ENCODE measurements at regions not wholly inside any gene's neighbourhood (a gene's known extent, or its start where the extent isn't known, plus 50 kb on each side); places are given as distances from the start of the nearest gene placed in this dataset.

- no peaks in the 10 kb centered on the region for H3K27me3 ChIP-seq (ENCODE audit: control insufficient read depth in 2 of 2, insufficient read depth in 2 of 2, low read length in 2 of 2)
- no peaks in the 10 kb centered on the region for H3K9me3 ChIP-seq (replicated peaks; ENCODE audit: control insufficient read depth, insufficient read depth, low read depth, low read length)
- 2% methylated on average over 3 of the region's 3 CpGs for WGBS (ENCODE audit: insufficient coverage, low coverage, missing lambda C conversion rate)
- no peaks in the 10 kb centered on the region for H3K36me3 ChIP-seq (ENCODE audit: control insufficient read depth, insufficient read depth, low read length)
- no peak for DNase-seq (ENCODE audit: extremely low read depth in 1 of 4, low spot score in 3 of 4)
- no peaks in the 10 kb centered on the region for H3K79me2 ChIP-seq (ENCODE audit: control insufficient read depth, insufficient read depth, low read length)
- FAIRE-seq: no peak
- POLR2A ChIA-PET: interaction anchor here (1.3 kb wide), 1 partner anchor 11 kb away, joined by 4 read pairs; no protein-coding TSS in a partner anchor
- TF ChIP-seq SMC3 (conservative IDR thresholded peaks at IDR 0.05; ENCODE audit: insufficient read depth, low read depth, low read length) (no peak), SRSF3 (IDR thresholded peaks at IDR 0.05; ENCODE audit: insufficient read depth, low read length) (no peak), PTRF (tag; IDR thresholded peaks at IDR 0.05) (no peak), GABPB2 (CRISPR knock-in tag; conservative IDR thresholded peaks at IDR 0.05) (no peak), ZNF165 (CRISPR knock-in tag; IDR thresholded peaks at IDR 0.05; ENCODE audit: borderline replicate concordance) (no peak), NCOA6 (IDR thresholded peaks at IDR 0.05) (no peak), ZNF3 (CRISPR knock-in tag; IDR thresholded peaks at IDR 0.05) (no peak), PHB2 (IDR thresholded peaks at IDR 0.05; ENCODE audit: low read depth) (no peak)
- ATAC-seq: no peak
- no peak overlapping the region for H3K9ac ChIP-seq (ENCODE audit: insufficient read depth in 1 of 2, low read depth in 2 of 2, low read length in 2 of 2)
- CTCF ChIA-PET (ENCODE audit: low intra/inter-chr PET ratio): no interaction called here
- no peak overlapping the region for H3K4me2 ChIP-seq (ENCODE audit: insufficient read depth, low read length)
- no peak overlapping the region for H3K27ac ChIP-seq (ENCODE audit: extremely low read depth, low read depth, low read length)
- in situ Hi-C loops (cut with MboI) (no loop called here), intact Hi-C loops (cut with micrococcal nuclease) (no loop called here)
- no peaks in the 10 kb centered on the region for H3K4me1 ChIP-seq (replicated peaks in 1 of 2; ENCODE audit: control insufficient read depth in 2 of 2, insufficient read depth in 2 of 2, low read length in 2 of 2)
- no peak overlapping the region for H2AFZ ChIP-seq (ENCODE audit: low read depth, low read length)
- no peaks in the 10 kb centered on the region for H3K9me1 ChIP-seq (ENCODE audit: control insufficient read depth, insufficient read depth, low read length)
- H3K4me3 ChIP-seq: no peak overlapping the region
- no TSS peak for BruUV-seq (replicated peaks)
- no peaks in the 10 kb centered on the region for H4K20me1 ChIP-seq (replicated peaks; ENCODE audit: control insufficient read depth, insufficient read depth, low read length)
These were observed 1867.4 kb downstream of the SUCLG1 start for GRCh38 chr2:82591718-82592117.

- intact Hi-C loops (cut with micrococcal nuclease) (no loop called here), in situ Hi-C loops (cut with MboI) (no loop called here)
- no peak overlapping the region for H3K4me2 ChIP-seq (ENCODE audit: insufficient read depth, low read length)
- H4K20me1 ChIP-seq (replicated peaks; ENCODE audit: control insufficient read depth, insufficient read depth, low read length): no peaks in the 10 kb centered on the region
- H3K9ac ChIP-seq (ENCODE audit: insufficient read depth in 1 of 2, low read depth in 2 of 2, low read length in 2 of 2): no peak overlapping the region
- H3K4me3 ChIP-seq: no peak overlapping the region
- BruUV-seq (replicated peaks): no TSS peak
- no peak overlapping the region for H3K27ac ChIP-seq (ENCODE audit: extremely low read depth, low read depth, low read length)
- no peaks in the 10 kb centered on the region for H3K27me3 ChIP-seq (ENCODE audit: control insufficient read depth in 2 of 2, insufficient read depth in 2 of 2, low read length in 2 of 2)
- H3K79me2 ChIP-seq (ENCODE audit: control insufficient read depth, insufficient read depth, low read length): no peaks in the 10 kb centered on the region
- H3K9me3 ChIP-seq (replicated peaks; ENCODE audit: control insufficient read depth, insufficient read depth, low read depth, low read length): 0 out of 2 replicates have a peak, but pooled peaks cover 2% of the 10 kb centered on the region
- ChIA-PET CTCF (ENCODE audit: low intra/inter-chr PET ratio) (no interaction called here), POLR2A (interaction anchor here (1.1 kb wide), 1 partner anchor 27 kb away, joined by 3 read pairs; no protein-coding TSS in a partner anchor)
- no peak for DNase-seq (ENCODE audit: extremely low read depth in 1 of 4, low spot score in 3 of 4)
- H3K4me1 ChIP-seq (replicated peaks in 1 of 2; ENCODE audit: control insufficient read depth in 2 of 2, insufficient read depth in 2 of 2, low read length in 2 of 2): no peaks in the 10 kb centered on the region
- no peak overlapping the region for H2AFZ ChIP-seq (ENCODE audit: low read depth, low read length)
- H3K36me3 ChIP-seq (ENCODE audit: control insufficient read depth, insufficient read depth, low read length): no peaks in the 10 kb centered on the region
- no peak for ATAC-seq
- no peak for FAIRE-seq
- H3K9me1 ChIP-seq (ENCODE audit: control insufficient read depth, insufficient read depth, low read length): no peaks in the 10 kb centered on the region
- TF ChIP-seq MITF (IDR thresholded peaks at IDR 0.05) (no peak), NFE2L1 (tag; IDR thresholded peaks at IDR 0.05; ENCODE audit: borderline replicate concordance, low read depth) (no peak), ZNF354B (CRISPR knock-in tag; IDR thresholded peaks at IDR 0.05) (no peak), PURB (CRISPR knock-in tag; IDR thresholded peaks at IDR 0.05; ENCODE audit: low read depth) (no peak), ZNF146 (CRISPR knock-in tag; IDR thresholded peaks at IDR 0.05; ENCODE audit: unreplicated experiment) (no peak)
These were observed 1882.4 kb downstream of the SUCLG1 start for GRCh38 chr2:82576656-82577055.
